OCI-LY3 (cell line): ENCODE measurements at regions not wholly inside any gene's neighbourhood (a gene's known extent, or its start where the extent isn't known, plus 50 kb on each side); places are given as distances from the start of the nearest gene placed in this dataset.

Experiments used
- H2AFZ ChIP-seq: fragments of 200-600, 300-600 bp; shearing (Covaris generic); 2 replicates; pipeline ENCODE4 v1.6.0; 2014; ENCODE audit warnings: antibody characterized with exemption, low read depth, low read length
- H3K27ac ChIP-seq: fragments of 200-600, 300-600 bp; sonication (generic); 2 replicates; pipeline ENCODE4 v1.5.1; 2014; ENCODE audit warnings: mild to moderate bottlenecking, low read length, moderate library complexity, mixed read lengths
- H3K27me3 ChIP-seq: fragments of 200-600, 300-600 bp; sonication (generic); 2 replicates; pipeline ENCODE4 v1.6.1; 2014; ENCODE audit warnings: low read depth, low read length, mixed read lengths
- H3K36me3 ChIP-seq: fragments of 200-600, 300-600 bp; sonication (generic); replicated peaks from 2 replicates; pipeline ENCODE3; 2014; ENCODE audit warnings: low read depth, low read length, mixed read lengths
- H3K4me1 ChIP-seq: fragments of 300-600, 200-600 bp; sonication (generic); 2 replicates; pipeline ENCODE4 v1.6.1; 2014; ENCODE audit warnings: low read length, mixed read lengths
- H3K4me2 ChIP-seq: fragments of 200-600, 300-600 bp; sonication (generic); 2 replicates; pipeline ENCODE4 v1.6.1; 2014; ENCODE audit warnings: low read length, mixed read lengths
- H3K4me3 ChIP-seq: fragments of 300-600, 200-600 bp; sonication (generic); 2 replicates; pipeline ENCODE4 v1.5.1; 2014; ENCODE audit warnings: antibody characterized with exemption, mild to moderate bottlenecking, low read length, moderate library complexity
- H3K79me2 ChIP-seq: fragments of 300-600, 200-600 bp; shearing (Covaris generic); 2 replicates; pipeline ENCODE4 v1.6.1; 2014; ENCODE audit warnings: mild to moderate bottlenecking, low read length, mixed read lengths
- H3K9ac ChIP-seq: fragments of 300-600, 200-600 bp; shearing (Covaris generic); 2 replicates; pipeline ENCODE4 v1.6.0; 2014; ENCODE audit warnings: mild to moderate bottlenecking, low read length, moderate library complexity
- H3K9me3 ChIP-seq: fragments of 200-600, 300-600 bp; shearing (Covaris generic); 2 replicates; pipeline ENCODE4 v1.6.1; 2014; ENCODE audit warnings: low read length, mixed read lengths; ENCODE audit not compliant: insufficient read depth
- H4K20me1 ChIP-seq: fragments of 200-600, 300-600 bp; sonication (generic); 2 replicates; pipeline ENCODE4 v1.6.1; 2016; ENCODE audit warnings: low read length, mixed read lengths; ENCODE audit not compliant: insufficient read depth
- EZH2phosphoT487 ChIP-seq: fragments of 200-600 bp; shearing (Covaris generic); IDR thresholded peaks from 2 replicates; pipeline ENCODE4 v1.6.1; 2018; ENCODE audit warnings: antibody characterized with exemption, mixed run types, low read depth
- TF ChIP-seq, protein P1 (sequence below): fragments of 200-600, 300-600 bp; sonication (generic); IDR thresholded peaks from 2 replicates; pipeline ENCODE4 v1.5.1; 2014; ENCODE audit warnings: antibody characterized with exemption, low read length, low read depth

DNA sequence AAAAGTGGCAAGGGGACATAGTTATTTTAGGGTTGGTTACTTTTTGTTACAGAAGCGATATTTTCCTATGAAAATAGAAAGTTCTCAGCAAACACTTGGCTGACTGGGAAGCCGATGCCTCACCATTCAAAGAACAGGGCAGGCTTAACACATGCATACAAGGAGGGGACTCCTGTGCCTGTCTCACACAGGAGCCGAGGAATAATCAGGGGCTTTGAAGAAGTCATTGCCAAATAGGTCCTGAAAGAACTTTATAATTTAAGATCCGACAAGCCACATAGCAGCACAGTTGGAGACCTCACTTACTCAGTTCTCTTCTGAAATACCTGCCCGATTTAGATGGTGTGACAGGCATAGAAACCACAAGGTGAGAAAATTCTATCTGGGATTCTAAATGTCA is 389.8 kb downstream of the EMP1 start:
- TF ChIP-seq EZH2phosphoT487: no peak
- no peaks in the 10 kb centered on the region for H4K20me1 ChIP-seq
- H3K9ac ChIP-seq: no peak overlapping the region
- H3K9me3 ChIP-seq: no peaks in the 10 kb centered on the region
- H3K79me2 ChIP-seq: no peaks in the 10 kb centered on the region
- no peak overlapping the region for H3K27ac ChIP-seq
- H3K4me1 ChIP-seq: no peaks in the 10 kb centered on the region
- no peak overlapping the region for H3K4me2 ChIP-seq
- no peak overlapping the region for H3K4me3 ChIP-seq
- H3K27me3 ChIP-seq: peaks cover 28% of the 10 kb centered on the region; the same call in 1 of the 2 replicates
- no peaks in the 10 kb centered on the region for H3K36me3 ChIP-seq
- H2AFZ ChIP-seq: no peak overlapping the region

DNA sequence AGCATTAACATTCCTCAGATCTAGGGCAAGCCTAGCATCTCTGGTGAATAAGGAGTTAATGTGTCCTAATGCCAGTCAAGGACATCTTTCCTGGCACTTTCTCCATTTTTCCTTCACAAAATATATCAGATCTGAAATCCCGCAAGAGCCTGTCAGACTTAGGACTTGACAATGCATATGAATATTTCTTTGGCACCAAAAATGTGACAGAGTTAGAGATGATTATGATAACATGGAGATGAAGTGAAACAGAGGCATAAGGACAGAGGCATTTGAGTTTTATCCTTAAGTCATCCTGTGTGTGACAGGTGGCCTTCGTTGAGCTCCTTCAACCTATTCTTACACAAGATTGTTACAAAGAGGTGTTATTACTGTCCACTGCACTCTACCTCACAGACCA is 388.0 kb downstream of the EMP1 start:
- H2AFZ ChIP-seq: no peak overlapping the region
- TF ChIP-seq, protein P1, sequence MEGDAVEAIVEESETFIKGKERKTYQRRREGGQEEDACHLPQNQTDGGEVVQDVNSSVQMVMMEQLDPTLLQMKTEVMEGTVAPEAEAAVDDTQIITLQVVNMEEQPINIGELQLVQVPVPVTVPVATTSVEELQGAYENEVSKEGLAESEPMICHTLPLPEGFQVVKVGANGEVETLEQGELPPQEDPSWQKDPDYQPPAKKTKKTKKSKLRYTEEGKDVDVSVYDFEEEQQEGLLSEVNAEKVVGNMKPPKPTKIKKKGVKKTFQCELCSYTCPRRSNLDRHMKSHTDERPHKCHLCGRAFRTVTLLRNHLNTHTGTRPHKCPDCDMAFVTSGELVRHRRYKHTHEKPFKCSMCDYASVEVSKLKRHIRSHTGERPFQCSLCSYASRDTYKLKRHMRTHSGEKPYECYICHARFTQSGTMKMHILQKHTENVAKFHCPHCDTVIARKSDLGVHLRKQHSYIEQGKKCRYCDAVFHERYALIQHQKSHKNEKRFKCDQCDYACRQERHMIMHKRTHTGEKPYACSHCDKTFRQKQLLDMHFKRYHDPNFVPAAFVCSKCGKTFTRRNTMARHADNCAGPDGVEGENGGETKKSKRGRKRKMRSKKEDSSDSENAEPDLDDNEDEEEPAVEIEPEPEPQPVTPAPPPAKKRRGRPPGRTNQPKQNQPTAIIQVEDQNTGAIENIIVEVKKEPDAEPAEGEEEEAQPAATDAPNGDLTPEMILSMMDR: no peak
- no peak for TF ChIP-seq EZH2phosphoT487
- no peaks in the 10 kb centered on the region for H4K20me1 ChIP-seq
- no peak overlapping the region for H3K9ac ChIP-seq
- peaks cover 38% of the 10 kb centered on the region for H3K27me3 ChIP-seq
- no peaks in the 10 kb centered on the region for H3K36me3 ChIP-seq
- H3K4me1 ChIP-seq: no peaks in the 10 kb centered on the region
- no peaks in the 10 kb centered on the region for H3K79me2 ChIP-seq
- no peak overlapping the region for H3K4me3 ChIP-seq
- H3K27ac ChIP-seq: no peak overlapping the region
- no peaks in the 10 kb centered on the region for H3K9me3 ChIP-seq
- H3K4me2 ChIP-seq: no peak overlapping the region

DNA sequence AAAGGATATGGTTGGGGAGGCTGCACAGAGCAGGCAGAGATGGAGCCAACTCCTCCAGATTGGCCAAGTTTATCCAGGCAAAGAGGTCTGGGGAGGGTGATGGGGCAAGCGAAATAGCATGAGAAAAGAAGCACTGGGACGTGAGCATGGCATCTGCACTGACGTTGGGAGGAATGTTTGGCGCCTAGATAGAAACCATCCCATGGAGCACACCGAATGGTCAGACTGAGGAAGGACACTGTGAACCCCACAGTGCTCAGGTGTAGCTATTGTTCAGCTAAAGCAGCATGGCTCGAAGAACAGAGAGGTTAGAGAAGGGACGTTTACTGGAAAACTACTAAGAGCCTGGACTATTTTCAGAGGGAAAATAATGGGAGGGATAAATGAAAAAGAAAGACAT is 387.1 kb downstream of the EMP1 start:
- Histone ChIP-seq H3K4me1 (no peaks in the 10 kb centered on the region), H3K27ac (no peak overlapping the region), H3K9me3 (no peaks in the 10 kb centered on the region), H3K36me3 (no peaks in the 10 kb centered on the region), H3K4me2 (no peak overlapping the region), H2AFZ (no peak overlapping the region), H3K79me2 (no peaks in the 10 kb centered on the region), H4K20me1 (no peaks in the 10 kb centered on the region), H3K9ac (no peak overlapping the region), H3K27me3 (peaks cover 38% of the 10 kb centered on the region), H3K4me3 (no peak overlapping the region)
- TF ChIP-seq, protein P1: no peak
- TF ChIP-seq EZH2phosphoT487: no peak

DNA sequence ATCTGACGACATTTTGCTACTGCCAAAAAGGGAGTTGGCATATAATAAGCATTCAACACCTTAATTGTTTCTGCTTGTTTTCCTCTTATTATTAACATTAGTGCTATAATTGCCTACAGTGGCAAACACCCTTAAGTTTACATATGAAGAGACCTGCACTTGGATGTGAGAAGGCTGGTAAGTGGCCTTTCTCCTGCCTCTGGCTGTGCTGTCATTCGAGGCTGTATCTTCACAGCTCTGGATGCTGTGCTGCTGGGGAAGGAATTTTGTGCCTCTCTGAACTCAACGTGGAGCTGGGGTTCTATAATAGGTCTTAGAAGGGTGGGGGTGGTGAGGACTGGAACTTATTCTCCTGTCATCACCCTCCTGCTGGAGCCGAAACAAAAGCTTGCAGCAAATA is 385.9 kb downstream of the EMP1 start:
- Histone ChIP-seq H4K20me1 (no peaks in the 10 kb centered on the region), H3K27me3 (peaks cover 41% of the 10 kb centered on the region), H3K79me2 (no peaks in the 10 kb centered on the region), H3K9me3 (no peaks in the 10 kb centered on the region), H3K4me3 (no peak overlapping the region), H3K4me2 (no peak overlapping the region), H3K4me1 (no peaks in the 10 kb centered on the region), H2AFZ (no peak overlapping the region), H3K36me3 (no peaks in the 10 kb centered on the region), H3K9ac (no peak overlapping the region), H3K27ac (no peak overlapping the region)
- TF ChIP-seq, protein P1: no peak
- TF ChIP-seq EZH2phosphoT487: no peak

DNA sequence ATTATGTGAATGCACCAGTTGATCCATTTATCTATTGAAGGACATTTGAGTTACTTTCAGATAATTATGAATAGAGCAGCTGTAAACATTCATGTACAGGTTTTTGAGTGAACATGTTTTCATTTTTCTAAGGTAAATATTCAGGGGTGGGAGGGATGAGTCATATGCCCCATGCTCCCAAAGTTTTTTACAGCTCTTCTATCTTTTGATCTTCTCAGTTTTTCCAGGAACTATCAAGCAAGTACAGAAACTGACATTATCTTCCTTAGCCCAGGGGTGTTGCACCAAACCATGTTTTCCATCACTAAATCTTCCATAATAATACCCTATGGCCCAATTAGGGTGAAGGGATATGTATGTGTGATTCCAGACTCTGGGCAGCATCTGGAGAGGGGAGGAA is 384.5 kb downstream of the EMP1 start:
- H3K9me3 ChIP-seq: no peaks in the 10 kb centered on the region
- no peak overlapping the region for H3K4me3 ChIP-seq
- H3K27me3 ChIP-seq: peaks cover 37% of the 10 kb centered on the region
- H3K36me3 ChIP-seq: no peaks in the 10 kb centered on the region
- H3K27ac ChIP-seq: no peak overlapping the region
- no peak for TF ChIP-seq EZH2phosphoT487
- TF ChIP-seq, protein P1: no peak
- H2AFZ ChIP-seq: no peak overlapping the region
- H3K4me1 ChIP-seq: no peaks in the 10 kb centered on the region
- H4K20me1 ChIP-seq: no peaks in the 10 kb centered on the region
- H3K9ac ChIP-seq: no peak overlapping the region
- H3K4me2 ChIP-seq: no peak overlapping the region
- no peaks in the 10 kb centered on the region for H3K79me2 ChIP-seq
